Endothelial cell (in vitro differentiated cells): ENCODE measurements at regions not wholly inside any gene's neighbourhood (a gene's known extent, or its start where the extent isn't known, plus 50 kb on each side); places are given as distances from the start of the nearest gene placed in this dataset.

Source experiments
- DNase-seq: peaks from one replicate; pipeline ENCODE4 v3.0.0; 2021; ENCODE audit warnings: low spot score
- H3K27ac Mint-ChIP-seq: one replicate; pipeline ENCODE4 v1.8.0; 2021; ENCODE audit warnings: mixed read lengths, inconsistent platforms; ENCODE audit not compliant: unreplicated experiment
- H3K27me3 Mint-ChIP-seq: one replicate; pipeline ENCODE4 v1.8.0; 2021; ENCODE audit warnings: mild to moderate bottlenecking, moderate library complexity, mixed read lengths, inconsistent platforms; ENCODE audit not compliant: unreplicated experiment
- H3K36me3 Mint-ChIP-seq: one replicate; pipeline ENCODE4 v1.8.0; 2021; ENCODE audit warnings: mild to moderate bottlenecking, low read depth, mixed read lengths, inconsistent platforms; ENCODE audit not compliant: unreplicated experiment
- H3K4me1 Mint-ChIP-seq: one replicate; pipeline ENCODE4 v1.8.0; 2021; ENCODE audit warnings: mild to moderate bottlenecking, mixed read lengths, inconsistent platforms; ENCODE audit not compliant: unreplicated experiment
- H3K4me3 Mint-ChIP-seq: one replicate; pipeline ENCODE4 v1.8.0; 2021; ENCODE audit warnings: mild to moderate bottlenecking, mixed read lengths, inconsistent platforms; ENCODE audit not compliant: unreplicated experiment
- H3K9me3 Mint-ChIP-seq: one replicate; pipeline ENCODE4 v1.8.0; 2021; ENCODE audit warnings: mixed read lengths, inconsistent platforms; ENCODE audit not compliant: unreplicated experiment
- CTCF ChIP-seq: fragments of 200-600 bp; sonication (generic); IDR thresholded peaks from one replicate; pipeline ENCODE4 v1.5.0; 2021; ENCODE audit warnings: antibody characterized with exemption; ENCODE audit not compliant: unreplicated experiment

GRCh38 chr19:30665449-30665848 is 293.3 kb downstream of the ZNF536 start:
- Mint-ChIP-seq H3K4me1 (peaks cover 18% of the 10 kb centered on the region), H3K9me3 (no peaks in the 10 kb centered on the region), H3K27me3 (no peaks in the 10 kb centered on the region), H3K4me3 (no peak overlapping the region), H3K27ac (no peak overlapping the region), H3K36me3 (no peaks in the 10 kb centered on the region)
- DNase-seq = no peak
- no peak for TF ChIP-seq CTCF

GRCh38 chr19:30663611-30664174 is 291.5 kb downstream of the ZNF536 start:
- TF ChIP-seq CTCF = no peak
- no peak for DNase-seq
- Mint-ChIP-seq H3K4me1 (peaks cover 18% of the 10 kb centered on the region), H3K27ac (no peak overlapping the region), H3K9me3 (no peaks in the 10 kb centered on the region), H3K36me3 (no peaks in the 10 kb centered on the region), H3K4me3 (no peak overlapping the region), H3K27me3 (no peaks in the 10 kb centered on the region)

GRCh38 chr19:30662211-30662861 is 290.2 kb downstream of the ZNF536 start:
- DNase-seq = no peak
- Mint-ChIP-seq H3K9me3 (no peaks in the 10 kb centered on the region), H3K36me3 (no peaks in the 10 kb centered on the region), H3K4me3 (no peak overlapping the region), H3K27me3 (peaks cover 1% of the 10 kb centered on the region), H3K27ac (peak overlapping the region; percentile 59), H3K4me1 (peaks cover 18% of the 10 kb centered on the region)
- no peak for TF ChIP-seq CTCF

- Mint-ChIP-seq H3K27me3 (peaks cover 1% of the 10 kb centered on the region), H3K27ac (no peak overlapping the region), H3K36me3 (no peaks in the 10 kb centered on the region), H3K9me3 (no peaks in the 10 kb centered on the region), H3K4me3 (no peak overlapping the region), H3K4me1 (peaks cover 18% of the 10 kb centered on the region)
- no peak for TF ChIP-seq CTCF
- no peak for DNase-seq
Measured at GRCh38 chr19:30659638-30660037, 287.5 kb downstream of the ZNF536 start.

GRCh38 chr19:30656520-30657100 is 284.4 kb downstream of the ZNF536 start:
- DNase-seq = no peak
- Mint-ChIP-seq H3K9me3 (no peaks in the 10 kb centered on the region), H3K36me3 (no peaks in the 10 kb centered on the region), H3K4me3 (no peak overlapping the region), H3K4me1 (peaks cover under 1% of the 10 kb centered on the region), H3K27ac (no peak overlapping the region), H3K27me3 (peaks cover 1% of the 10 kb centered on the region)
- no peak for TF ChIP-seq CTCF
